K562 (cell line): ENCODE measurements at regions not wholly inside any gene's neighbourhood (a gene's known extent, or its start where the extent isn't known, plus 50 kb on each side); places are given as distances from the start of the nearest gene placed in this dataset.

Experiments used
- C11orf30 ChIP-seq: fragments of 450-650 bp; IDR thresholded peaks from 2 replicates; pipeline ENCODE4 v1.6.1; 2016; ENCODE audit warnings: low read depth, mild to moderate bottlenecking
- EHMT2 ChIP-seq: fragments of 450-650 bp; IDR thresholded peaks from 2 replicates; pipeline ENCODE4 v1.6.1; 2018; ENCODE audit warnings: antibody characterized with exemption
- FOSL1 ChIP-seq: fragments of 200-800 bp; sonication (Bioruptor generic); conservative IDR thresholded peaks from 2 replicates; pipeline ENCODE4 v1.6.1; 2016; ENCODE audit warnings: missing genetic modification characterization, missing compliant biosample characterization
- GTF2B ChIP-seq: IDR thresholded peaks from 2 replicates; pipeline ENCODE4 v1.6.1; 2011; ENCODE audit not compliant: insufficient read length; ENCODE audit errors: extremely low read depth
- HDAC6 ChIP-seq: IDR thresholded peaks from 2 replicates; pipeline ENCODE4 v1.6.1; 2012; ENCODE audit warnings: low read depth, mild to moderate bottlenecking, control low read depth, inconsistent platforms, low read length, moderate library complexity
- NEUROD1 ChIP-seq: fragments of 150-350 bp; IDR thresholded peaks from 2 replicates; pipeline ENCODE4 v1.6.1; 2014; ENCODE audit warnings: borderline replicate concordance, low read length, low read depth; ENCODE audit not compliant: partially characterized antibody
- NRF1 ChIP-seq, 2 experiments: fragments of 450-650 bp; IDR thresholded peaks in 1 of 2; conservative IDR thresholded peaks in 1 of 2; 2 replicates each; pipeline ENCODE4 v1.6.1; 2014; ENCODE audit warnings: mild to moderate bottlenecking in 2 of 2
- PCBP1 ChIP-seq: fragments of 200-400 bp; formaldehyde crosslinking; IDR thresholded peaks from 2 replicates; pipeline ENCODE4 v1.6.1; 2018; ENCODE audit warnings: mild to moderate bottlenecking, low read depth, low read length; ENCODE audit not compliant: poor library complexity, severe bottlenecking
- PKNOX1 ChIP-seq: fragments of 450-650 bp; IDR thresholded peaks from 2 replicates; pipeline ENCODE4 v1.6.1; 2016
- SIN3A ChIP-seq, 2 experiments: fragments of 150-350 bp in 1 of 2; IDR thresholded peaks; 2 replicates each; pipeline ENCODE4 v1.6.1; 2011 to 2016; ENCODE audit warnings: borderline replicate concordance in 2 of 2, low read depth in 2 of 2, low read length in 2 of 2, mild to moderate bottlenecking in 2 of 2, moderate library complexity in 2 of 2; ENCODE audit not compliant: control insufficient read depth in 1 of 2
- TBL1XR1 ChIP-seq, 2 experiments: IDR thresholded peaks; 2 replicates each; pipeline ENCODE4 v1.6.1; 2012; ENCODE audit warnings: improper control_type of control experiment in 2 of 2, low read length in 2 of 2, mild to moderate bottlenecking in 1 of 2
- THRB ChIP-seq: fragments of 450-650 bp; formaldehyde crosslinking; conservative IDR thresholded peaks from 2 replicates; pipeline ENCODE4 v1.4.0; 2022; ENCODE audit warnings: mild to moderate bottlenecking, missing genetic modification characterization
- TSC22D4 ChIP-seq: fragments of 450-650 bp; IDR thresholded peaks from 2 replicates; pipeline ENCODE4 v1.6.1; 2016; ENCODE audit warnings: missing genetic modification characterization, missing biosample characterization, control low read depth
- ZBTB1 ChIP-seq: sonication (generic); formaldehyde crosslinking; IDR thresholded peaks from 2 replicates; pipeline ENCODE4 v1.8.1; 2023; ENCODE audit warnings: missing genetic modification reagents, low read depth, mild to moderate bottlenecking, borderline replicate concordance
- ZNF134 ChIP-seq: fragments of 250-450 bp; sonication (Bioruptor Pico); conservative IDR thresholded peaks from 2 replicates; pipeline ENCODE4 v1.4.0; 2020
- ZNF395 ChIP-seq: fragments of 200-800 bp; sonication (Bioruptor generic); IDR thresholded peaks from 2 replicates; pipeline ENCODE4 v1.6.1; 2017; ENCODE audit warnings: missing genetic modification characterization, missing compliant biosample characterization
- ZNF583 ChIP-seq: fragments of 250-450 bp; sonication (Bioruptor Pico); IDR thresholded peaks from 2 replicates; pipeline ENCODE4 v1.4.0; 2020
- TF ChIP-seq, protein P1 (sequence below): fragments of 200-400 bp; formaldehyde crosslinking; IDR thresholded peaks from 2 replicates; pipeline ENCODE4 v1.6.1; 2017; ENCODE audit warnings: mild to moderate bottlenecking, low read depth, low read length, moderate library complexity

- TF ChIP-seq, protein P1, sequence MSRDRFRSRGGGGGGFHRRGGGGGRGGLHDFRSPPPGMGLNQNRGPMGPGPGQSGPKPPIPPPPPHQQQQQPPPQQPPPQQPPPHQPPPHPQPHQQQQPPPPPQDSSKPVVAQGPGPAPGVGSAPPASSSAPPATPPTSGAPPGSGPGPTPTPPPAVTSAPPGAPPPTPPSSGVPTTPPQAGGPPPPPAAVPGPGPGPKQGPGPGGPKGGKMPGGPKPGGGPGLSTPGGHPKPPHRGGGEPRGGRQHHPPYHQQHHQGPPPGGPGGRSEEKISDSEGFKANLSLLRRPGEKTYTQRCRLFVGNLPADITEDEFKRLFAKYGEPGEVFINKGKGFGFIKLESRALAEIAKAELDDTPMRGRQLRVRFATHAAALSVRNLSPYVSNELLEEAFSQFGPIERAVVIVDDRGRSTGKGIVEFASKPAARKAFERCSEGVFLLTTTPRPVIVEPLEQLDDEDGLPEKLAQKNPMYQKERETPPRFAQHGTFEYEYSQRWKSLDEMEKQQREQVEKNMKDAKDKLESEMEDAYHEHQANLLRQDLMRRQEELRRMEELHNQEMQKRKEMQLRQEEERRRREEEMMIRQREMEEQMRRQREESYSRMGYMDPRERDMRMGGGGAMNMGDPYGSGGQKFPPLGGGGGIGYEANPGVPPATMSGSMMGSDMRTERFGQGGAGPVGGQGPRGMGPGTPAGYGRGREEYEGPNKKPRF = no peak
- TF ChIP-seq THRB (CRISPR knock-in tag) (no peak), PKNOX1 (peak; percentile 88), ZNF395 (CRISPR knock-in tag) (0 out of 2 replicates have a peak, but pooled peaks have one; percentile 37), ZNF583 (no peak), SIN3A (IDR thresholded peaks at IDR 0.05; ENCODE audit: borderline replicate concordance in 2 of 2, control insufficient read depth in 1 of 2, low read depth in 2 of 2, low read length in 2 of 2) (peak; percentile 36 to 67; a peak in 1 of 4 replicates), ZNF134 (CRISPR knock-in tag) (no peak), GTF2B (no peak), PCBP1 (no peak), FOSL1 (no peak), C11orf30 (no peak), NEUROD1 (no peak), TBL1XR1 (IDR thresholded peaks at IDR 0.05; ENCODE audit: low read length in 2 of 2) (no peak), TSC22D4 (tag) (no peak), ZBTB1 (CRISPR knock-in tag) (no peak), EHMT2 (no peak), NRF1 (conservative IDR thresholded peaks at IDR 0.05 in 1 of 2, IDR thresholded peaks at IDR 0.05 in 1 of 2) (peak; percentile 15 to 19; a peak in 1 of 4 replicates), HDAC6 (no peak)
Observed at GRCh38 chr16:85286951-85287814, 174.9 kb upstream of the CIBAR2 start (continued).
